ENCODE measurements at regions not wholly inside any gene's neighbourhood (a gene's known extent, or its start where the extent isn't known, plus 50 kb on each side); places are given as distances from the start of the nearest gene placed in this dataset.

GRCh38 chr5:123882965-123883345, 371.0 kb downstream of the CSNK1G3 start (continued):
- TF ChIP-seq, protein P1, sequence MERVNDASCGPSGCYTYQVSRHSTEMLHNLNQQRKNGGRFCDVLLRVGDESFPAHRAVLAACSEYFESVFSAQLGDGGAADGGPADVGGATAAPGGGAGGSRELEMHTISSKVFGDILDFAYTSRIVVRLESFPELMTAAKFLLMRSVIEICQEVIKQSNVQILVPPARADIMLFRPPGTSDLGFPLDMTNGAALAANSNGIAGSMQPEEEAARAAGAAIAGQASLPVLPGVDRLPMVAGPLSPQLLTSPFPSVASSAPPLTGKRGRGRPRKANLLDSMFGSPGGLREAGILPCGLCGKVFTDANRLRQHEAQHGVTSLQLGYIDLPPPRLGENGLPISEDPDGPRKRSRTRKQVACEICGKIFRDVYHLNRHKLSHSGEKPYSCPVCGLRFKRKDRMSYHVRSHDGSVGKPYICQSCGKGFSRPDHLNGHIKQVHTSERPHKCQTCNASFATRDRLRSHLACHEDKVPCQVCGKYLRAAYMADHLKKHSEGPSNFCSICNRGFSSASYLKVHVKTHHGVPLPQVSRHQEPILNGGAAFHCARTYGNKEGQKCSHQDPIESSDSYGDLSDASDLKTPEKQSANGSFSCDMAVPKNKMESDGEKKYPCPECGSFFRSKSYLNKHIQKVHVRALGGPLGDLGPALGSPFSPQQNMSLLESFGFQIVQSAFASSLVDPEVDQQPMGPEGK (tag by site-specific recombination; IDR thresholded peaks at IDR 0.05), result peak; percentile 30; the same call in 1 of the 2 replicates
- no peak for TF ChIP-seq ZBTB7A (tag by site-specific recombination; IDR thresholded peaks at IDR 0.05; ENCODE audit: low read depth)
- TF ChIP-seq ZNF223 (tag by site-specific recombination; IDR thresholded peaks at IDR 0.05), result no peak
- no peak for TF ChIP-seq ZBTB21 (tag by site-specific recombination; IDR thresholded peaks at IDR 0.05)
- TF ChIP-seq, protein P2, sequence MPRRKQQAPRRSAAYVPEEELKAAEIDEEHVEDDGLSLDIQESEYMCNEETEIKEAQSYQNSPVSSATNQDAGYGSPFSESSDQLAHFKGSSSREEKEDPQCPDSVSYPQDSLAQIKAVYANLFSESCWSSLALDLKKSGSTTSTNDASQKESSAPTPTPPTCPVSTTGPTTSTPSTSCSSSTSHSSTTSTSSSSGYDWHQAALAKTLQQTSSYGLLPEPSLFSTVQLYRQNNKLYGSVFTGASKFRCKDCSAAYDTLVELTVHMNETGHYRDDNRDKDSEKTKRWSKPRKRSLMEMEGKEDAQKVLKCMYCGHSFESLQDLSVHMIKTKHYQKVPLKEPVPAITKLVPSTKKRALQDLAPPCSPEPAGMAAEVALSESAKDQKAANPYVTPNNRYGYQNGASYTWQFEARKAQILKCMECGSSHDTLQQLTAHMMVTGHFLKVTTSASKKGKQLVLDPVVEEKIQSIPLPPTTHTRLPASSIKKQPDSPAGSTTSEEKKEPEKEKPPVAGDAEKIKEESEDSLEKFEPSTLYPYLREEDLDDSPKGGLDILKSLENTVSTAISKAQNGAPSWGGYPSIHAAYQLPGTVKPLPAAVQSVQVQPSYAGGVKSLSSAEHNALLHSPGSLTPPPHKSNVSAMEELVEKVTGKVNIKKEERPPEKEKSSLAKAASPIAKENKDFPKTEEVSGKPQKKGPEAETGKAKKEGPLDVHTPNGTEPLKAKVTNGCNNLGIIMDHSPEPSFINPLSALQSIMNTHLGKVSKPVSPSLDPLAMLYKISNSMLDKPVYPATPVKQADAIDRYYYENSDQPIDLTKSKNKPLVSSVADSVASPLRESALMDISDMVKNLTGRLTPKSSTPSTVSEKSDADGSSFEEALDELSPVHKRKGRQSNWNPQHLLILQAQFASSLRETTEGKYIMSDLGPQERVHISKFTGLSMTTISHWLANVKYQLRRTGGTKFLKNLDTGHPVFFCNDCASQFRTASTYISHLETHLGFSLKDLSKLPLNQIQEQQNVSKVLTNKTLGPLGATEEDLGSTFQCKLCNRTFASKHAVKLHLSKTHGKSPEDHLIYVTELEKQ (tag by site-specific recombination; IDR thresholded peaks at IDR 0.05; ENCODE audit: borderline replicate concordance), result no peak
- no peak for TF ChIP-seq ZNF10 (tag by site-specific recombination; IDR thresholded peaks at IDR 0.05)
- peak; percentile 89 for TF ChIP-seq ZBTB17 (tag by site-specific recombination; IDR thresholded peaks at IDR 0.05)

GRCh38 chr5:123882319-123882964, 370.5 kb downstream of the CSNK1G3 start:
- Histone ChIP-seq H3K4me3 (ENCODE audit: low read depth, low read length) (peak overlapping the region; percentile 5), H3K4me1 (ENCODE audit: control insufficient read depth, insufficient read depth, low read length) (peaks cover 16% of the 10 kb centered on the region; the same call in 1 of the 2 replicates), H3K36me3 (ENCODE audit: control insufficient read depth in 2 of 2, insufficient read depth in 1 of 2, low read length in 2 of 2) (no peaks in the 10 kb centered on the region), H3K9me3 (ENCODE audit: control insufficient read depth, insufficient read depth, low read depth, low read length) (no peaks in the 10 kb centered on the region), H3K27ac (ENCODE audit: extremely low read depth, low read depth, low read length) (peak overlapping the region; percentile 84)
- ChIA-PET POLR2A (interaction anchor here (1.6 kb wide), 1 partner anchor 35 kb away, joined by 4 read pairs; no protein-coding TSS in a partner anchor), CTCF (interaction anchor here (0.6 to 0.9 kb wide), 3 partner anchors 55 to 1445 kb away, joined by 3 to 4 read pairs (median 4); no protein-coding TSS in a partner anchor)
- TF ChIP-seq KLF10 (tag by site-specific recombination; IDR thresholded peaks at IDR 0.05) (peak; percentile 13; the same call in 1 of the 2 replicates), ZNF24 (tag by site-specific recombination; IDR thresholded peaks at IDR 0.05) (peak; percentile 11; the same call in 1 of the 2 replicates), ZFP37 (tag by site-specific recombination; IDR thresholded peaks at IDR 0.05) (peak; percentile 13; the same call in 1 of the 2 replicates), ZNF404 (tag by site-specific recombination; IDR thresholded peaks at IDR 0.05) (no peak), PRDM6 (tag by site-specific recombination; IDR thresholded peaks at IDR 0.05) (peak; percentile 98), TCF7L2 (IDR thresholded peaks at IDR 0.05; ENCODE audit: borderline replicate concordance, low read depth, low read length) (peak; percentile 29), ZNF132 (tag by site-specific recombination; IDR thresholded peaks at IDR 0.05; ENCODE audit: borderline replicate concordance) (no peak), GLI2 (tag by site-specific recombination; IDR thresholded peaks at IDR 0.05; ENCODE audit: borderline replicate concordance, low read depth) (0 out of 2 replicates have a peak, but pooled peaks have one; percentile 15), IKZF3 (tag by site-specific recombination; IDR thresholded peaks at IDR 0.05) (peak; percentile 69), FEZF1 (tag by site-specific recombination; IDR thresholded peaks at IDR 0.05) (peak; percentile 71), SP2 (tag by site-specific recombination; IDR thresholded peaks at IDR 0.05) (0 out of 2 replicates have a peak, but pooled peaks have one; percentile 3)
- TF ChIP-seq, protein P3, sequence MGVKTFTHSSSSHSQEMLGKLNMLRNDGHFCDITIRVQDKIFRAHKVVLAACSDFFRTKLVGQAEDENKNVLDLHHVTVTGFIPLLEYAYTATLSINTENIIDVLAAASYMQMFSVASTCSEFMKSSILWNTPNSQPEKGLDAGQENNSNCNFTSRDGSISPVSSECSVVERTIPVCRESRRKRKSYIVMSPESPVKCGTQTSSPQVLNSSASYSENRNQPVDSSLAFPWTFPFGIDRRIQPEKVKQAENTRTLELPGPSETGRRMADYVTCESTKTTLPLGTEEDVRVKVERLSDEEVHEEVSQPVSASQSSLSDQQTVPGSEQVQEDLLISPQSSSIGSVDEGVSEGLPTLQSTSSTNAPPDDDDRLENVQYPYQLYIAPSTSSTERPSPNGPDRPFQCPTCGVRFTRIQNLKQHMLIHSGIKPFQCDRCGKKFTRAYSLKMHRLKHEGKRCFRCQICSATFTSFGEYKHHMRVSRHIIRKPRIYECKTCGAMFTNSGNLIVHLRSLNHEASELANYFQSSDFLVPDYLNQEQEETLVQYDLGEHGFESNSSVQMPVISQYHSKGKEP (tag by site-specific recombination; IDR thresholded peaks at IDR 0.05), result peak; percentile 53; the same call in 1 of the 2 replicates
- TF ChIP-seq, protein P4, sequence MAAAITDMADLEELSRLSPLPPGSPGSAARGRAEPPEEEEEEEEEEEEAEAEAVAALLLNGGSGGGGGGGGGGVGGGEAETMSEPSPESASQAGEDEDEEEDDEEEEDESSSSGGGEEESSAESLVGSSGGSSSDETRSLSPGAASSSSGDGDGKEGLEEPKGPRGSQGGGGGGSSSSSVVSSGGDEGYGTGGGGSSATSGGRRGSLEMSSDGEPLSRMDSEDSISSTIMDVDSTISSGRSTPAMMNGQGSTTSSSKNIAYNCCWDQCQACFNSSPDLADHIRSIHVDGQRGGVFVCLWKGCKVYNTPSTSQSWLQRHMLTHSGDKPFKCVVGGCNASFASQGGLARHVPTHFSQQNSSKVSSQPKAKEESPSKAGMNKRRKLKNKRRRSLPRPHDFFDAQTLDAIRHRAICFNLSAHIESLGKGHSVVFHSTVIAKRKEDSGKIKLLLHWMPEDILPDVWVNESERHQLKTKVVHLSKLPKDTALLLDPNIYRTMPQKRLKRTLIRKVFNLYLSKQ (tag by site-specific recombination; IDR thresholded peaks at IDR 0.05; ENCODE audit: borderline replicate concordance), result no peak

Measured in HEK293 (cell line).